ENCODE measurements at regions not wholly inside any gene's neighbourhood (a gene's known extent, or its start where the extent isn't known, plus 50 kb on each side); places are given as distances from the start of the nearest gene placed in this dataset.

GRCh38 chr16:63527404-63527803 is 1491.2 kb upstream of the CDH8 start:
- no peaks in the 10 kb centered on the region for H3K4me1 ChIP-seq (ENCODE audit: insufficient read depth, low read length)
- WGBS (ENCODE audit: extremely low coverage, insufficient read length, low lambda C conversion rate) = no CpG with 5 or more reads among the region's 3 CpGs
- no peak overlapping the region for H2BK15ac ChIP-seq (ENCODE audit: low read depth, low read length)
- H3K9ac ChIP-seq (ENCODE audit: extremely low read depth, insufficient read length, low read length) = no peak overlapping the region
- no peak overlapping the region for H3K14ac ChIP-seq (ENCODE audit: insufficient read depth, low read length)
- no peaks in the 10 kb centered on the region for H3K23me2 ChIP-seq (ENCODE audit: insufficient read length, low read depth, low read length, poor library complexity, severe bottlenecking)
- H4K8ac ChIP-seq (replicated peaks; ENCODE audit: insufficient read length, low read depth, low read length) = no peak overlapping the region
- no peak overlapping the region for H3K4ac ChIP-seq (ENCODE audit: low read depth, low read length)
- no peak overlapping the region for H2BK20ac ChIP-seq (ENCODE audit: low read depth, low read length, poor library complexity, severe bottlenecking)
- Mint-ChIP-seq H3K27ac (no peak overlapping the region), H3K9me3 (peaks cover 13 to 19% of the 10 kb centered on the region in 2 experiments), H3K27me3 (ENCODE audit: low read depth) (no peaks in the 10 kb centered on the region), H3K4me1 (no peaks in the 10 kb centered on the region), H3K36me3 (ENCODE audit: insufficient read depth in 1 of 3, low read depth in 3 of 3) (peaks cover 9 to 14% (median 11%) of the 10 kb centered on the region in 3 experiments), H3K4me3 (no peak overlapping the region)
- no peaks in the 10 kb centered on the region for H3K9me3 ChIP-seq (ENCODE audit: control insufficient read depth, low read depth, low read length)
- no peaks in the 10 kb centered on the region for H3K79me1 ChIP-seq (ENCODE audit: insufficient read depth, low read depth, low read length, poor library complexity, severe bottlenecking)
- no peak overlapping the region for H2BK12ac ChIP-seq (ENCODE audit: insufficient read length, low read depth, low read length)
- no peak overlapping the region for H2BK120ac ChIP-seq (ENCODE audit: low read depth, low read length, poor library complexity, severe bottlenecking)
- no peak overlapping the region for H3T11ph ChIP-seq (ENCODE audit: low read length)
- H3K23ac ChIP-seq (ENCODE audit: insufficient read length, low read depth, low read length) = no peak overlapping the region
- no peak overlapping the region for H2AK5ac ChIP-seq (ENCODE audit: insufficient read length, low read length)
- no peak overlapping the region for H3K4me2 ChIP-seq (ENCODE audit: insufficient read depth, insufficient read length, low read length)
- H3K79me2 ChIP-seq (ENCODE audit: insufficient read depth, low read length) = no peaks in the 10 kb centered on the region
- no peak overlapping the region for H3K56ac ChIP-seq (ENCODE audit: insufficient read length, low read depth, low read length)
- H4K91ac ChIP-seq (ENCODE audit: insufficient read length, low read depth, low read length) = no peak overlapping the region
- H4K5ac ChIP-seq (ENCODE audit: insufficient read length, low read depth, low read length) = no peak overlapping the region
- DNase-seq = no peak
- H3K27ac ChIP-seq (ENCODE audit: insufficient read length, low read depth, low read length) = no peak overlapping the region
- no peak for TF ChIP-seq CTCF (conservative IDR thresholded peaks at IDR 0.05)
- H3K27me3 ChIP-seq (ENCODE audit: insufficient read depth, low read length) = no peaks in the 10 kb centered on the region
- no peak overlapping the region for H2AFZ ChIP-seq (ENCODE audit: low read length)
- H2BK5ac ChIP-seq (ENCODE audit: insufficient read length, low read length) = no peak overlapping the region
- no peaks in the 10 kb centered on the region for H4K20me1 ChIP-seq (ENCODE audit: control insufficient read depth, insufficient read depth, insufficient read length)
- no peak overlapping the region for H3K18ac ChIP-seq (ENCODE audit: insufficient read length, low read depth, low read length)

Data from H9 (cell line).